H1 (cell line): ENCODE measurements at regions not wholly inside any gene's neighbourhood (a gene's known extent, or its start where the extent isn't known, plus 50 kb on each side); places are given as distances from the start of the nearest gene placed in this dataset.

Source experiments
- CTCF ChIA-PET: fragments of 300-600 bp; sonication (Branson Sonifier 250); formaldehyde crosslinking; loops from one replicate; lab custom pipeline; 2021; ENCODE audit not compliant: partially characterized antibody; lab: Charles Lee
- POLR2A ChIA-PET: fragments of 300-600 bp; sonication (Branson Sonifier 250); formaldehyde crosslinking; loops from one replicate; lab custom pipeline; 2021; ENCODE audit warnings: inconsistent platforms; ENCODE audit not compliant: partially characterized antibody; lab: Charles Lee
- DNase-seq, 2 experiments: peaks; one replicate each; pipeline versions ENCODE4 v3.0.0 to v3.0.0-alpha.2; 2010 to 2022; ENCODE audit warnings: low spot score in 2 of 2, low read depth in 1 of 2, mixed read lengths in 1 of 2
- FAIRE-seq: peaks from 2 replicates; lab custom pipeline; 2011; peaks lifted over from hg19 to GRCh38; lab: Jason Lieb, UNC
- H2AFZ ChIP-seq: 2 replicates; pipeline ENCODE4 v1.8.1; 2012; ENCODE audit warnings: low read length, inconsistent platforms
- H2AK5ac ChIP-seq: 2 replicates; pipeline ENCODE4 v1.6.1; 2013; ENCODE audit warnings: low read depth, low read length
- H2BK120ac ChIP-seq: replicated peaks from 2 replicates; pipeline ENCODE3; 2013; ENCODE audit warnings: low read depth, low read length, inconsistent platforms
- H2BK12ac ChIP-seq: 2 replicates; pipeline ENCODE4 v1.6.1; 2013; ENCODE audit warnings: low read depth, low read length
- H2BK15ac ChIP-seq: 2 replicates; pipeline ENCODE4 v1.6.1; 2013; ENCODE audit warnings: low read length
- H2BK20ac ChIP-seq: 2 replicates; pipeline ENCODE4 v1.6.1; 2013; ENCODE audit warnings: low read length
- H2BK5ac ChIP-seq: 2 replicates; pipeline ENCODE4 v1.6.1; 2013; ENCODE audit warnings: low read depth, low read length
- H3K14ac ChIP-seq: 2 replicates; pipeline ENCODE4 v1.6.1; 2013; ENCODE audit warnings: inconsistent platforms; ENCODE audit not compliant: insufficient read length
- H3K18ac ChIP-seq: 2 replicates; pipeline ENCODE4 v1.6.1; 2013; ENCODE audit warnings: low read length; ENCODE audit errors: extremely low read depth
- H3K23ac ChIP-seq: 2 replicates; pipeline ENCODE4 v1.6.1; 2013; ENCODE audit warnings: inconsistent platforms; ENCODE audit not compliant: insufficient read length
- H3K23me2 ChIP-seq: 2 replicates; pipeline ENCODE4 v1.6.1; 2013; ENCODE audit warnings: low read depth, low read length
- H3K27ac ChIP-seq: 2 replicates; pipeline ENCODE4 v1.6.1; 2011; ENCODE audit warnings: low read depth, low read length, inconsistent platforms
- H3K27me3 ChIP-seq, 4 experiments: replicated peaks in 1 of 4; 1 replicate in 1 of 4; 2 replicates in 3 of 4; pipeline versions ENCODE4 v1.6.1 to v1.8.1; 2011 to 2013; ENCODE audit warnings: low read length in 3 of 4, mild to moderate bottlenecking in 3 of 4, inconsistent platforms in 2 of 4, mixed read lengths in 2 of 4, moderate library complexity in 1 of 4; ENCODE audit not compliant: control insufficient read depth in 3 of 4, insufficient read depth in 3 of 4; ENCODE audit errors: extremely low read depth in 1 of 4
- H3K36me3 ChIP-seq, 4 experiments: 2 replicates each; pipeline versions ENCODE4 v1.6.1 to v1.8.1; 2011 to 2013; ENCODE audit warnings: mild to moderate bottlenecking in 4 of 4, low read length in 3 of 4, moderate library complexity in 2 of 4, control low read depth in 1 of 4, inconsistent platforms in 1 of 4; ENCODE audit not compliant: insufficient read depth in 4 of 4, control insufficient read depth in 2 of 4
- H3K4ac ChIP-seq: replicated peaks from 2 replicates; pipeline ENCODE3; 2013; ENCODE audit warnings: low read length, low read depth, mixed read lengths, inconsistent platforms; ENCODE audit not compliant: insufficient read length
- H3K4me1 ChIP-seq, 4 experiments: replicated peaks in 1 of 4; 1 replicate in 1 of 4; 2 replicates in 3 of 4; pipeline versions ENCODE4 v1.6.1 to v1.8.1; 2011 to 2013; ENCODE audit warnings: low read length in 3 of 4, inconsistent platforms in 2 of 4, mixed read lengths in 1 of 4; ENCODE audit not compliant: insufficient read depth in 4 of 4, control insufficient read depth in 3 of 4
- H3K4me2 ChIP-seq, 2 experiments: 2 replicates each; pipeline versions ENCODE4 v1.6.1 to v1.8.1; 2011 to 2013; ENCODE audit warnings: low read depth in 2 of 2, low read length in 2 of 2, control low read depth in 1 of 2, inconsistent platforms in 1 of 2, mild to moderate bottlenecking in 1 of 2; ENCODE audit not compliant: insufficient read depth in 1 of 2
- H3K4me3 ChIP-seq, 4 experiments: fragments of 200-600, 300-600 bp in 1 of 4; sonication (generic), shearing (Covaris generic), sonication (Bioruptor Twin) in 1 of 4; 2 replicates each; pipeline versions ENCODE4 v1.5.1 to v1.8.1; 2011 to 2016; ENCODE audit warnings: low read length in 4 of 4, low read depth in 3 of 4, control low read depth in 2 of 4, inconsistent platforms in 2 of 4, mild to moderate bottlenecking in 2 of 4, mixed read lengths in 1 of 4, moderate library complexity in 1 of 4; ENCODE audit not compliant: insufficient read depth in 2 of 4; ENCODE audit errors: extremely low read depth in 1 of 4
- H3K56ac ChIP-seq: replicated peaks from 2 replicates; pipeline ENCODE3; 2013; ENCODE audit warnings: low read depth, mild to moderate bottlenecking, mixed read lengths, low read length, inconsistent platforms; ENCODE audit not compliant: insufficient read length
- H3K79me1 ChIP-seq: 2 replicates; pipeline ENCODE4 v1.6.1; 2013; ENCODE audit warnings: low read depth, low read length, control low read depth
- H3K79me2 ChIP-seq, 2 experiments: 2 replicates each; pipeline versions ENCODE4 v1.6.1 to v1.8.1; 2012 to 2013; ENCODE audit warnings: low read length in 2 of 2, mild to moderate bottlenecking in 2 of 2, inconsistent platforms in 1 of 2; ENCODE audit not compliant: insufficient read depth in 2 of 2, control insufficient read depth in 1 of 2
- H3K9ac ChIP-seq, 4 experiments: replicated peaks in 1 of 4; 1 replicate in 1 of 4; 2 replicates in 3 of 4; pipeline versions ENCODE4 v1.6.1 to v1.8.1; 2011 to 2013; ENCODE audit warnings: low read depth in 3 of 4, low read length in 3 of 4, control low read depth in 2 of 4, mild to moderate bottlenecking in 2 of 4, moderate library complexity in 2 of 4, inconsistent platforms in 1 of 4; ENCODE audit errors: extremely low read depth in 1 of 4
- H3K9me3 ChIP-seq, 2 experiments: 2 replicates each; pipeline versions ENCODE4 v1.6.1 to v1.8.1; 2012 to 2013; ENCODE audit warnings: mild to moderate bottlenecking in 2 of 2, moderate library complexity in 2 of 2, control low read depth in 1 of 2, inconsistent platforms in 1 of 2, low read depth in 1 of 2, low read length in 1 of 2, mixed read lengths in 1 of 2; ENCODE audit not compliant: insufficient read depth in 2 of 2
- H4K20me1 ChIP-seq, 2 experiments: replicated peaks in 1 of 2; 2 replicates each; pipeline versions ENCODE3 to v1.8.1; 2011 to 2013; ENCODE audit warnings: inconsistent platforms in 2 of 2, low read length in 2 of 2, mild to moderate bottlenecking in 1 of 2; ENCODE audit not compliant: insufficient read depth in 2 of 2, control insufficient read depth in 1 of 2
- H4K5ac ChIP-seq: 2 replicates; pipeline ENCODE4 v1.6.1; 2013; ENCODE audit warnings: low read length, low read depth, mixed read lengths, inconsistent platforms; ENCODE audit not compliant: insufficient read length
- H4K8ac ChIP-seq: 2 replicates; pipeline ENCODE4 v1.8.0; 2013; ENCODE audit warnings: mild to moderate bottlenecking, moderate library complexity, low read length, inconsistent platforms; ENCODE audit not compliant: insufficient read depth; ENCODE audit errors: extremely low read depth
- H4K91ac ChIP-seq: replicated peaks from 2 replicates; pipeline ENCODE3; 2013; ENCODE audit warnings: low read length, mixed read lengths, inconsistent platforms; ENCODE audit not compliant: insufficient read length
- CEBPB ChIP-seq: IDR thresholded peaks from 2 replicates; pipeline ENCODE4 v1.6.1; 2012; ENCODE audit warnings: low read depth, low read length
- NRF1 ChIP-seq: IDR thresholded peaks from 2 replicates; pipeline ENCODE4 v1.6.1; 2011; ENCODE audit warnings: mild to moderate bottlenecking, low read depth, low read length, improper control_type of control experiment
- SIX5 ChIP-seq: IDR thresholded peaks from 2 replicates; pipeline ENCODE4 v1.6.1; 2011; ENCODE audit warnings: mild to moderate bottlenecking, low read depth, low read length
- WGBS, 2 experiments: shearing (Covaris generic) in 1 of 2; methylation state at CpG; one replicate each; pipeline versions ENCODE4 v1.1.6 to v1.1.7; 2013 to 2015; ENCODE audit warnings: low lambda C conversion rate in 2 of 2, mixed read lengths in 2 of 2, inconsistent platforms in 1 of 2, low coverage in 1 of 2, missing lambda C conversion rate in 1 of 2; ENCODE audit not compliant: insufficient replicate concordance in 2 of 2, insufficient coverage in 1 of 2, insufficient read length in 1 of 2; ENCODE audit errors: extremely low coverage in 1 of 2, missing lambda C conversion rate in 1 of 2; 5-methylcytosine and 5-hydroxymethylcytosine counted together

GRCh38 chr13:34620074-34620850 lies 321.8 kb upstream of the NBEA start:
- Histone ChIP-seq H3K79me2 (no peaks in the 10 kb centered on the region), H3K9me3 (no peaks in the 10 kb centered on the region), H3K9ac (no peak overlapping the region), H4K20me1 (no peaks in the 10 kb centered on the region), H3K27ac (no peak overlapping the region), H3K4me3 (no peak overlapping the region), H2AFZ (no peak overlapping the region), H3K56ac (no peak overlapping the region), H3K23me2 (no peaks in the 10 kb centered on the region), H4K91ac (no peak overlapping the region), H3K4ac (no peak overlapping the region), H3K4me1 (peaks cover 0 to 7% (median 1%) of the 10 kb centered on the region in 4 experiments; a peak in 3 of 7 replicates), H2BK120ac (no peak overlapping the region), H3K36me3 (no peaks in the 10 kb centered on the region), H2AK5ac (no peak overlapping the region), H3K18ac (no peak overlapping the region; the same call in 1 of the 2 replicates), H3K14ac (no peak overlapping the region), H2BK15ac (no peak overlapping the region), H3K4me2 (no peak overlapping the region), H3K79me1 (no peaks in the 10 kb centered on the region), H2BK20ac (no peak overlapping the region), H4K5ac (no peak overlapping the region), H4K8ac (no peak overlapping the region), H3K23ac (no peak overlapping the region), H2BK5ac (no peak overlapping the region), H2BK12ac (no peak overlapping the region), H3K27me3 (no peaks in the 10 kb centered on the region)
- DNase-seq = no peak
- 77% methylated on average over 7 of the region's 7 CpGs; no CpG with 5 or more reads in 1 of the 2 experiments for WGBS, 2 experiments
- CTCF ChIA-PET = interaction anchor here (1.6 kb wide), 1 partner anchor 10 kb away, joined by 4 read pairs; no protein-coding TSS in a partner anchor
- POLR2A ChIA-PET = no interaction called here
- no peak for TF ChIP-seq SIX5
- TF ChIP-seq NRF1 = no peak
- TF ChIP-seq CEBPB = no peak
- FAIRE-seq = no peak
